Breast epithelium (tissue), 4 donors: ENCODE measurements at regions not wholly inside any gene's neighbourhood (a gene's known extent, or its start where the extent isn't known, plus 50 kb on each side); places are given as distances from the start of the nearest gene placed in this dataset.

Experiments
- DNase-seq, 2 donors: peaks; one replicate each; pipeline ENCODE4 v3.0.0-alpha.2; 2019; ENCODE audit warnings: low spot score in 2 of 2
- H3K27ac ChIP-seq, 2 donors: fragments of 200-600 bp; sonication (generic) in 1 of 2; one replicate each; pipeline ENCODE4 v1.5.1; 2016 to 2019; ENCODE audit warnings: mild to moderate bottlenecking in 1 of 2
- H3K27me3 ChIP-seq, 2 donors: fragments of 200-600 bp; sonication (generic) in 1 of 2; one replicate each; pipeline versions ENCODE4 v1.5.1 to v1.6.0; 2017 to 2019; ENCODE audit warnings: control low read depth in 1 of 2, mild to moderate bottlenecking in 1 of 2
- H3K36me3 ChIP-seq: fragments of 200-600 bp; one replicate; pipeline ENCODE4 v1.5.1; 2019
- H3K4me1 ChIP-seq, 2 donors: fragments of 200-600 bp; sonication (generic); one replicate each; pipeline ENCODE4 v1.5.1; 2016 to 2019; ENCODE audit warnings: control low read depth in 1 of 2
- H3K4me3 ChIP-seq, 3 donors: fragments of 200-600 bp; sonication (generic); 1 replicate in 2 of 3; 2 replicates in 1 of 3; pipeline ENCODE4 v1.5.1; 2016 to 2019; ENCODE audit warnings: mild to moderate bottlenecking in 3 of 3, moderate library complexity in 2 of 3
- H3K9me3 ChIP-seq, 2 donors: fragments of 200-600 bp; sonication (generic) in 1 of 2; one replicate each; pipeline ENCODE4 v1.5.1; 2016 to 2019; ENCODE audit warnings: control low read depth in 1 of 2
- POLR2A ChIP-seq: fragments of 450-650 bp; IDR thresholded peaks from one replicate; pipeline ENCODE4 v1.6.1; 2016; ENCODE audit warnings: antibody characterized with exemption, mild to moderate bottlenecking, moderate library complexity
- POLR2AphosphoS5 ChIP-seq, 3 donors: sonication (generic); formaldehyde crosslinking; IDR thresholded peaks; one replicate each; pipeline ENCODE4 v1.6.1; 2017; ENCODE audit warnings: antibody characterized with exemption in 3 of 3
- intact Hi-C: fragments of 100-400 bp; cut with DNase I; formaldehyde crosslinking; loops from one replicate; pipeline ENCODE4 v1.15.1; 2023; ENCODE audit warnings: low total_unique reads
- TF ChIP-seq, protein P1 (sequence below), 3 donors: fragments of 450-650 bp; IDR thresholded peaks; one replicate each; pipeline ENCODE4 v1.5.1; 2016 to 2017; ENCODE audit warnings: antibody characterized with exemption in 3 of 3, mild to moderate bottlenecking in 3 of 3, moderate library complexity in 3 of 3

DNA sequence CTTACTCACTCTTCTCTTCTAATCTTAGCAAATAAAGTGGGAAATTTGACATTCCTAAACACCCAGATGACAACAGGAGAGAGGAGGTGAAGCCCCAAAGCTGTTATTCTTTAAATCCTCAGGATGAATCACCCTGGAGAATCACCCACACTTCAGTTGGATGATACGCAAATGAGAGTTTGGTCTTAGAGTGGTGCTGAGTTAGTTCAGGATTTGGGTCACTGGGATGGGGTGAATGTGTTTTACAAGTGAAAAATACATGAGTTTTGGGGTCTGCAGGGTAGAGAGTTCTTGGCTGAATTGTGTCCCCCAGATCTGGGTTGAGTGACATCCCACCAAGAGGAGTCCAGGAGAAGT is 117.2 kb downstream of the GGTLC2 start:
- no peaks in the 10 kb centered on the region for H3K27me3 ChIP-seq
- TF ChIP-seq, protein P1, sequence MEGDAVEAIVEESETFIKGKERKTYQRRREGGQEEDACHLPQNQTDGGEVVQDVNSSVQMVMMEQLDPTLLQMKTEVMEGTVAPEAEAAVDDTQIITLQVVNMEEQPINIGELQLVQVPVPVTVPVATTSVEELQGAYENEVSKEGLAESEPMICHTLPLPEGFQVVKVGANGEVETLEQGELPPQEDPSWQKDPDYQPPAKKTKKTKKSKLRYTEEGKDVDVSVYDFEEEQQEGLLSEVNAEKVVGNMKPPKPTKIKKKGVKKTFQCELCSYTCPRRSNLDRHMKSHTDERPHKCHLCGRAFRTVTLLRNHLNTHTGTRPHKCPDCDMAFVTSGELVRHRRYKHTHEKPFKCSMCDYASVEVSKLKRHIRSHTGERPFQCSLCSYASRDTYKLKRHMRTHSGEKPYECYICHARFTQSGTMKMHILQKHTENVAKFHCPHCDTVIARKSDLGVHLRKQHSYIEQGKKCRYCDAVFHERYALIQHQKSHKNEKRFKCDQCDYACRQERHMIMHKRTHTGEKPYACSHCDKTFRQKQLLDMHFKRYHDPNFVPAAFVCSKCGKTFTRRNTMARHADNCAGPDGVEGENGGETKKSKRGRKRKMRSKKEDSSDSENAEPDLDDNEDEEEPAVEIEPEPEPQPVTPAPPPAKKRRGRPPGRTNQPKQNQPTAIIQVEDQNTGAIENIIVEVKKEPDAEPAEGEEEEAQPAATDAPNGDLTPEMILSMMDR (IDR thresholded peaks at IDR 0.05) = no peak
- no peak for TF ChIP-seq POLR2AphosphoS5 (IDR thresholded peaks at IDR 0.05)
- TF ChIP-seq POLR2A = no peak
- H3K27ac ChIP-seq = no peak overlapping the region
- DNase-seq = no peak
- H3K9me3 ChIP-seq = no peaks in the 10 kb centered on the region
- H3K4me3 ChIP-seq = no peak overlapping the region
- H3K4me1 ChIP-seq = no peaks in the 10 kb centered on the region
- intact Hi-C loops = no loop called here
- no peaks in the 10 kb centered on the region for H3K36me3 ChIP-seq

DNA sequence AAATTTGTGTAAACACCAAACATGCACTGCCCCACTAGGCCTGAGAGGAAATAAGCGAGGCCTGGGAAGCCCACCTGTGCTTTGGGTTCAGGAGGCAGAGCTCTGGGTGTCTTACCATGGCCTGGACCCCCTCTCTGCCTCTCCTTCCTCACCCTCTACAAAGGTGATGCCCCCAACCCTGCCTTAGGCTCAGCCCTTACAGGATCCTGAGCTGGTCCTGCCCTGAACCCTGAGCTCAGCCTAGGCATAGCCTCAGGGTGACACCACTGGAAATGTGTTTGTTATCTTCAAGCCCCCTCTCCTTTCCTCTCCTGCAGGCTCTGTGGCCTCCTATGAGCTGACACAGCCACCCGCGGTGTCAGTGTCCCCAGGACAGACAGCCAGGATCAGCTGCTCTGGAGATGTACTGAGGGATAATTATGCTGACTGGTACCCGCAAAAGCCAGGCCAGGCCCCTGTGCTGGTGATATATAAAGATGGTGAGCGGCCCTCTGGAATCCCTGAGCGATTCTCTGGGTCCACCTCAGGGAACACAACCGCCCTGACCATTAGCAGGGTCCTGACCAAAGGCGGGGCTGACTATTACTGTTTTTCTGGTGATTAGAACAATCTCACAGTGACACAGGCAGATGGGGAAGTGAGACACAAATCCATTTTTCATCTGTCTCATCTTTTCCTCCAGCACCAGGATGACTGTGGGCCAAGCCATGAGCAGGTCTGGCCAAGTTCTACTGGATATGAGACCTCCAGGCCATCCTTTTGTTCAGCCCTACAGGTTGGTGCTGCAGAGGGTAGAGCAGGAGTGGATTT is 117.8 kb downstream of the GGTLC2 start:
- H3K27me3 ChIP-seq = no peaks in the 10 kb centered on the region
- no peak overlapping the region for H3K27ac ChIP-seq
- no peak for DNase-seq
- intact Hi-C loops = no loop called here
- TF ChIP-seq POLR2A (no peak), POLR2AphosphoS5 (IDR thresholded peaks at IDR 0.05) (no peak)
- TF ChIP-seq, protein P1 (IDR thresholded peaks at IDR 0.05) = no peak
- H3K9me3 ChIP-seq = no peaks in the 10 kb centered on the region
- no peaks in the 10 kb centered on the region for H3K4me1 ChIP-seq
- no peak overlapping the region for H3K4me3 ChIP-seq
- no peaks in the 10 kb centered on the region for H3K36me3 ChIP-seq

DNA sequence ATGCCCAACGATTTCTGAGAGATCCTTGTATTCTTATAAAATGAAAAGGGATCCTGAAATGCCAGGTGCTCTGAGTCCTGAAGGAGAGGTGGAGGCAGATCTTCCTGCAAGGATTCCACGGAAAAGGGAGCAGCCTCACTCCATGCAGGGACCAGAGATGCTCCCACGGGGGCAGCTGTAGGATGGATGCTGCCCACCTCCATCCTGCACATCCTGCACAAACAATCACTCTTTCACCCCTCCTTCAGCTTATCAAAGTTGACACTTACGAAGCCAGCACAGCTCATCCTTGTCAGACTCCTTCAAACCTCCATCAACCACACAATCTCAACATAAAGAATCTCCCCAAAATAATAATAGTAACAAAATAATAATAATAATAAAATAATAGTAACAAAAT is 119.1 kb downstream of the GGTLC2 start:
- H3K4me1 ChIP-seq = no peaks in the 10 kb centered on the region
- H3K27me3 ChIP-seq = no peaks in the 10 kb centered on the region
- no peaks in the 10 kb centered on the region for H3K9me3 ChIP-seq
- no peaks in the 10 kb centered on the region for H3K36me3 ChIP-seq
- no peak for DNase-seq
- H3K27ac ChIP-seq = no peak overlapping the region
- no peak overlapping the region for H3K4me3 ChIP-seq
- intact Hi-C loops = no loop called here
- TF ChIP-seq POLR2A (no peak), POLR2AphosphoS5 (IDR thresholded peaks at IDR 0.05) (no peak)

DNA sequence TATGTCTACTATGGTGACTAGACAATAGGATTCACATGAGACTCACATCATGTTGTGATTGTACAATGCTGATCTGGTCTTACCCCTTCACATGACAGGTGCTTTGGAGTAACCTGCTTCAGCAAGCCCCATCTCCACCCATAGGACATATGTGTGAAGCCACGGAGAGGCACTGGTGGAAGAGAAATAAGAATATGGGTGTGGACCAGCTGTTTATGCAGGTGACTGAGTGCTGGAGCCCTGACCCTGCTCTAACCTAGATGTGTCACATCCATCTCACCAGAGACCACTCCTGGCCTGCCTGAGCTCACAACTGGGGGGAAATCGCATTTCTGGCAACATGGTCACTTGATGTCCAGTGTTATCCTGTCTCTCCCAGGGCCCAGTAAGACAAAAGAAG is 119.7 kb downstream of the GGTLC2 start:
- H3K4me1 ChIP-seq = no peaks in the 10 kb centered on the region
- no peaks in the 10 kb centered on the region for H3K9me3 ChIP-seq
- no peaks in the 10 kb centered on the region for H3K36me3 ChIP-seq
- no peak overlapping the region for H3K27ac ChIP-seq
- intact Hi-C loops = no loop called here
- TF ChIP-seq POLR2AphosphoS5 (IDR thresholded peaks at IDR 0.05) (no peak), POLR2A (no peak)
- TF ChIP-seq, protein P1 (IDR thresholded peaks at IDR 0.05) = no peak
- no peaks in the 10 kb centered on the region for H3K27me3 ChIP-seq
- no peak for DNase-seq
- no peak overlapping the region for H3K4me3 ChIP-seq

DNA sequence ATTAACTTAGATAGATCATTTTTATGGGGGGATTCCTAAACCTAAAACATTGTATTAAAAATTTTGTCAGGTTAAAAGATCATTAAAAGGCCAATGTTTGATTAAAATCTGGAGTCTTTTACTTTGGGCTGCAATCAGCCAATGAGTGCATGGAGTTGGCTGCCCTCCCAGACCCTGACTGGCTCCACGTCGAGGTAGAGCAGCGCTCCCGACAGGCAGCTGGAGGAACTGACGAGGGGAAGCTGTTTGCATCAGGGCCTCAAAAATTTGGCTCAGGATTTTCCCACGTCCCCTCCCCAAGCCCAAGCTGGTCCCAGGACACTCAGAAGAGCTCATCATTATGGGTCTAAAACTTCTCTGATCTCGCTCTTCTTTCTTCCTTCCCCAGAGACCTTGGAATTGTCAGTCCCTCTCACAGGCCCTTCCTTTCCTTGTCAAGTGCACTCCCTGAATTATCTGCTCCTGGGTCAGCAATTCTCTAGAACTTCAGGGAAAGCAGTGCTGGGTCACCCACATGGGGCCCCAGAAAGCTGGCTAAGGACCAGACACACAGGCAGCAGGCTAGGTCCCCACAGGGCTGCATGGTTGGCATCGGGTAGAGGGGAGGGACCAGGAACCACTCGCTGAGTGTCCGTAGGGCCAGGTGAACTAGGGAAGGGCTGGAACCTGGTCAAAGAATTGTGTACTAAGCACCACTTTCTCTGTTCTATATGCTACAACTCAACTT is 119.6 kb upstream of the IGLL5 start:
- no peak for DNase-seq
- no peak for TF ChIP-seq POLR2A
- TF ChIP-seq, protein P1 (IDR thresholded peaks at IDR 0.05) = no peak

More for the DNA sequence above, 119.6 kb upstream of the IGLL5 start:
- no peak overlapping the region for H3K27ac ChIP-seq
- H3K9me3 ChIP-seq = no peaks in the 10 kb centered on the region
- H3K4me3 ChIP-seq = no peak overlapping the region
- intact Hi-C loops = no loop called here
- no peaks in the 10 kb centered on the region for H3K36me3 ChIP-seq
- no peaks in the 10 kb centered on the region for H3K4me1 ChIP-seq
- H3K27me3 ChIP-seq = no peaks in the 10 kb centered on the region
